ACC112 (cell line): ENCODE measurements at regions not wholly inside any gene's neighbourhood (a gene's known extent, or its start where the extent isn't known, plus 50 kb on each side); places are given as distances from the start of the nearest gene placed in this dataset.

Experiments
- H2AFZ ChIP-seq: fragments of 200-600 bp; sonication (generic); one replicate; pipeline ENCODE4 v1.6.0; 2017; ENCODE audit warnings: antibody characterized with exemption, low read length; ENCODE audit not compliant: unreplicated experiment
- H3K27ac ChIP-seq: fragments of 200-600 bp; sonication (generic); 2 replicates; pipeline ENCODE4 v1.5.1; 2014; ENCODE audit warnings: low read depth, mild to moderate bottlenecking, antibody characterized with exemption, low read length, moderate library complexity
- H3K27me3 ChIP-seq: fragments of 200-600 bp; sonication (generic); 2 replicates; pipeline ENCODE4 v1.6.1; 2014; ENCODE audit warnings: mild to moderate bottlenecking, antibody characterized with exemption, low read length, moderate library complexity, mixed read lengths; ENCODE audit not compliant: insufficient read depth
- H3K36me3 ChIP-seq: fragments of 200-600 bp; sonication (generic); 2 replicates; pipeline ENCODE4 v1.6.1; 2016; ENCODE audit warnings: mild to moderate bottlenecking, antibody characterized with exemption, low read length, moderate library complexity, mixed read lengths; ENCODE audit not compliant: insufficient read depth
- H3K4me1 ChIP-seq: fragments of 200-600 bp; sonication (generic); one replicate; pipeline ENCODE4 v1.6.1; 2016; ENCODE audit warnings: low read length, mixed read lengths; ENCODE audit not compliant: insufficient read depth, unreplicated experiment, control insufficient read depth
- H3K4me3 ChIP-seq: fragments of 200-600 bp; sonication (generic); 2 replicates; pipeline ENCODE4 v1.5.1; 2014; ENCODE audit warnings: mild to moderate bottlenecking, low read depth, low read length
- H3K79me2 ChIP-seq: fragments of 200-600 bp; sonication (generic); one replicate; pipeline ENCODE4 v1.6.0; 2016; ENCODE audit warnings: low read length; ENCODE audit not compliant: control insufficient read depth, unreplicated experiment, insufficient read depth

GRCh38 chr14:40887912-40888311, 718.8 kb upstream of the LRFN5 start:
- no peaks in the 10 kb centered on the region for H3K79me2 ChIP-seq
- H3K4me3 ChIP-seq = no peak overlapping the region
- H3K27ac ChIP-seq = no peak overlapping the region
- no peaks in the 10 kb centered on the region for H3K36me3 ChIP-seq
- H2AFZ ChIP-seq = no peak overlapping the region
- no peaks in the 10 kb centered on the region for H3K27me3 ChIP-seq
- no peaks in the 10 kb centered on the region for H3K4me1 ChIP-seq

- no peaks in the 10 kb centered on the region for H3K36me3 ChIP-seq
- no peaks in the 10 kb centered on the region for H3K4me1 ChIP-seq
- no peaks in the 10 kb centered on the region for H3K79me2 ChIP-seq
- H3K27ac ChIP-seq = no peak overlapping the region
- no peak overlapping the region for H3K4me3 ChIP-seq
- no peaks in the 10 kb centered on the region for H3K27me3 ChIP-seq
- no peak overlapping the region for H2AFZ ChIP-seq
These were observed 736.4 kb upstream of the LRFN5 start for GRCh38 chr14:40870252-40870651.

DNA sequence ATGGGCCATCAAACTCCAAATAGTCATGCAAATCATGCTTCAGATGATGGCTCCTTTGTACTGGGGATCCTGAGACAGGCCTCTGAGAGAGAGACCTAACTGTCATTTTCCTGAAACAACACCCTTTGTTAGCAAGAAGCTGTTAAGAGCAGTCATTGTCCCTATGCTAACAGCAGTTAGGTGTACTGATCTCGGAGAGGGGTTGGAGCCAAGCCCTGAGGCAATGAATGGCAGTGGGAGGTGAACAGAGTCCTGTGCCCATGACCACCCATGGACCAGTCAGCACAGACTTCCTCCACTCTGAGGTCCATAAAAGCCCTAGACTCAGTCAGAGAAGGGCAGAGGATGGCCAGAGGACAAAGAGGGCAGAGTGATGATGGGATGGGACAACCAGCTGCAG, 747.6 kb upstream of the LRFN5 start:
- Histone ChIP-seq H3K4me1 (no peaks in the 10 kb centered on the region), H3K79me2 (no peaks in the 10 kb centered on the region), H3K27me3 (no peaks in the 10 kb centered on the region), H3K27ac (no peak overlapping the region), H3K36me3 (no peaks in the 10 kb centered on the region), H3K4me3 (no peak overlapping the region), H2AFZ (no peak overlapping the region)

DNA sequence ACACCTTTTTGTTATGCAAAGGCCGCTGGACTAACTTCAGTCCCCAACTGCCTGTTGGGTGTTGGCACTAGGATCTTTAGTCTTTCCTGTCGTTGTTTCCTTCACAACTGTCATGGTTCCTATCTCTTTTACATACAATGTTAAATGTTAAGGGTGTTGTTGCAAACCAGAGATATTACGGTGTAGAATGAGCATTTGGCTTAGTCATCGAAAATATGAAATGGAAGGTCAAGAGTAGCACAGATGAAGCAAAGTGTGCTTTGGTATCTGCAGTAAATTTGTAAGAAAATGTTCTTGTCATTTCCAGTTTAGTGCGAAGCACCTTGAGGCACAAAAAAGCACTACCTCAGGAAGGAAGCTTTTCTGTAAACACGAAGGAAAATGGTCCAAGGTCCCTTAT, 751.3 kb upstream of the LRFN5 start:
- no peak overlapping the region for H3K27ac ChIP-seq
- no peaks in the 10 kb centered on the region for H3K36me3 ChIP-seq

GRCh38 chr14:40850191-40850590, 756.5 kb upstream of the LRFN5 start:
- H3K4me3 ChIP-seq = no peak overlapping the region
- no peaks in the 10 kb centered on the region for H3K79me2 ChIP-seq
- H3K36me3 ChIP-seq = no peaks in the 10 kb centered on the region
- H2AFZ ChIP-seq = no peak overlapping the region
- H3K27ac ChIP-seq = no peak overlapping the region
- H3K4me1 ChIP-seq = no peaks in the 10 kb centered on the region
- H3K27me3 ChIP-seq = no peaks in the 10 kb centered on the region

More for the DNA sequence above, 751.3 kb upstream of the LRFN5 start:
- H3K79me2 ChIP-seq = no peaks in the 10 kb centered on the region
- H3K27me3 ChIP-seq = no peaks in the 10 kb centered on the region
- H2AFZ ChIP-seq = no peak overlapping the region
- H3K4me3 ChIP-seq = no peak overlapping the region
- no peaks in the 10 kb centered on the region for H3K4me1 ChIP-seq

DNA sequence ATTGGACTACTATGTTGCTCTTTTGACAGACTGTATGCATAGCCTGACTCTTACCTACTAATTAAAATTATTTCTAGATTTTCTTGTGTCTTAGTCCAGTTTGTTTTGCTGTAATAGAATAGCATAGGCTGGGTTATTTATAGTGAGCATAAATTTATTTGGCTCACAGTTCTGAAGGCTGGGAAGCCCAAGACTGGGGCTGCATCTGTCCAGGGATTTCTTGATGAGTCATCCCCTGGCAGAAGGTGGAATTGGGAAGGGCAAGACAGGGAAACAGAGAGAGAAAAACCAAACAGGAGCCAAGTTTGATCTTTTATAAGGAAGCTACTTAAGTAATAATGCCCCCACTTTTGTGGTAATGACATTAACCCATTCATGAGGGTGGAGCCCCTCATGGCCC, 759.2 kb upstream of the LRFN5 start:
- no peaks in the 10 kb centered on the region for H3K36me3 ChIP-seq
- H2AFZ ChIP-seq = no peak overlapping the region
- no peaks in the 10 kb centered on the region for H3K4me1 ChIP-seq
- H3K27ac ChIP-seq = no peak overlapping the region
- no peak overlapping the region for H3K4me3 ChIP-seq
- H3K27me3 ChIP-seq = no peaks in the 10 kb centered on the region
- H3K79me2 ChIP-seq = no peaks in the 10 kb centered on the region

GRCh38 chr14:40842816-40843215, 763.9 kb upstream of the LRFN5 start:
- H3K4me3 ChIP-seq = no peak overlapping the region
- no peaks in the 10 kb centered on the region for H3K36me3 ChIP-seq
- H3K4me1 ChIP-seq = no peaks in the 10 kb centered on the region
- H2AFZ ChIP-seq = no peak overlapping the region
- no peak overlapping the region for H3K27ac ChIP-seq
- H3K79me2 ChIP-seq = no peaks in the 10 kb centered on the region
- H3K27me3 ChIP-seq = no peaks in the 10 kb centered on the region

GRCh38 chr14:40841886-40842285, 764.8 kb upstream of the LRFN5 start:
- Histone ChIP-seq H3K4me1 (no peaks in the 10 kb centered on the region), H3K4me3 (no peak overlapping the region), H3K27me3 (no peaks in the 10 kb centered on the region), H2AFZ (no peak overlapping the region), H3K79me2 (no peaks in the 10 kb centered on the region), H3K36me3 (no peaks in the 10 kb centered on the region), H3K27ac (no peak overlapping the region)

- no peaks in the 10 kb centered on the region for H3K27me3 ChIP-seq
- H3K79me2 ChIP-seq = no peaks in the 10 kb centered on the region
- H2AFZ ChIP-seq = no peak overlapping the region
- no peaks in the 10 kb centered on the region for H3K4me1 ChIP-seq
- H3K27ac ChIP-seq = no peak overlapping the region
- H3K4me3 ChIP-seq = no peak overlapping the region
- H3K36me3 ChIP-seq = no peaks in the 10 kb centered on the region
These were observed 768.1 kb upstream of the LRFN5 start for GRCh38 chr14:40838601-40839000.

- H3K27me3 ChIP-seq = no peaks in the 10 kb centered on the region
- no peaks in the 10 kb centered on the region for H3K79me2 ChIP-seq
- H3K27ac ChIP-seq = no peak overlapping the region
- H3K4me3 ChIP-seq = no peak overlapping the region
- H2AFZ ChIP-seq = no peak overlapping the region
- no peaks in the 10 kb centered on the region for H3K36me3 ChIP-seq
- no peaks in the 10 kb centered on the region for H3K4me1 ChIP-seq
These were observed 800.2 kb upstream of the LRFN5 start for GRCh38 chr14:40806471-40806870.

DNA sequence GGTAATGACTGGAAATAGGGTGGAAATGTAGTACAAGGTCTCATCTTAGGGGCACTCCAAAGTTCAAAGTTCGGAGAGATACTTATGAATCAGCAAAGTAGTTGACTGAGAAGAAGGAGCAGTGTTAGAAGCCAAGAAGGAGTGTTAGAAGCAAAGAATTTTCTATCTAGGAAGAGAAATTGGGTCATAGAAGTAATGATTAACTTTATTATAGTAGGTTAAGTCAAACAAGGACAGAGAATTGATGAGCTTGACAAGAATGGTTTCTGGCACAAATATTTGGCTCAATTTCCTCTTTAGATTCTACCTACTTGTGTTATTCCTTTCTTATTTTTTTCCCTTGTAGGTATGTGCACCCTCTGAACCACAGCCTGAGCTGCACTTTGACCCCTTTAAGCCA, 810.5 kb upstream of the LRFN5 start:
- no peak overlapping the region for H2AFZ ChIP-seq
- no peaks in the 10 kb centered on the region for H3K36me3 ChIP-seq
- H3K27me3 ChIP-seq = no peaks in the 10 kb centered on the region
- no peaks in the 10 kb centered on the region for H3K4me1 ChIP-seq
- no peaks in the 10 kb centered on the region for H3K79me2 ChIP-seq
- no peak overlapping the region for H3K27ac ChIP-seq
- no peak overlapping the region for H3K4me3 ChIP-seq

GRCh38 chr14:40784860-40785259, 821.8 kb upstream of the LRFN5 start:
- Histone ChIP-seq H3K36me3 (no peaks in the 10 kb centered on the region), H3K27ac (no peak overlapping the region), H3K79me2 (no peaks in the 10 kb centered on the region)

More at GRCh38 chr14:40784860-40785259, 821.8 kb upstream of the LRFN5 start:
- H3K4me3 ChIP-seq = no peak overlapping the region
- H3K4me1 ChIP-seq = no peaks in the 10 kb centered on the region
- no peak overlapping the region for H2AFZ ChIP-seq
- no peaks in the 10 kb centered on the region for H3K27me3 ChIP-seq
